Body of pancreas (tissue), 4 donors: ENCODE measurements at regions not wholly inside any gene's neighbourhood (a gene's known extent, or its start where the extent isn't known, plus 50 kb on each side); places are given as distances from the start of the nearest gene placed in this dataset.

Experiments
- POLR2A ChIP-seq, 3 donors: fragments of 450-650 bp; IDR thresholded peaks; one replicate each; pipeline ENCODE4 v1.6.1; 2016; ENCODE audit warnings: antibody characterized with exemption in 3 of 3, mild to moderate bottlenecking in 2 of 3
- TF ChIP-seq, protein P1 (sequence below), 7 experiments: fragments of 450-650 bp in 4 of 7; fragments of 200-600 bp in 3 of 7; sonication (generic) in 3 of 7; IDR thresholded peaks; one replicate each; pipeline ENCODE4 v1.5.1; 2016 to 2019; ENCODE audit warnings: antibody characterized with exemption in 7 of 7

DNA sequence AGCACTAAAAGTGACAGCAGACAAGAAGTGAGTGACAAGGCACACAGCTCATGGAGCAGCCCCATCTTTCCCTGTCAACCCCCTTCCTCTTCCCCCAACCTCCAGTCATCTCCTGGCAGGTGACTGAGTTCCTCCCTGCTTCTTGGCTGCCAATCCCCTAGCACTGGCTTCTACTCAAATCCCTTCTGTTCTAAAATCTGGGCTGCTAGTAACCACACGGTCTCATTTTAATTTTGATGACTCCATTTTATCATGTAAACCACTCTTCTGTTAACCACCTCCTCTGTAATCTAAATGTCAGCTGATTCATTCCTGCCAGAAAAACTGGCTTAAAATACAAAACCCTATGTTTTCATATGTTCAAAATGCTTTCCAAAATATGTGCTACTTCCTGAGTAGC, 419.8 kb upstream of the MON1B start:
- TF ChIP-seq, protein P1, sequence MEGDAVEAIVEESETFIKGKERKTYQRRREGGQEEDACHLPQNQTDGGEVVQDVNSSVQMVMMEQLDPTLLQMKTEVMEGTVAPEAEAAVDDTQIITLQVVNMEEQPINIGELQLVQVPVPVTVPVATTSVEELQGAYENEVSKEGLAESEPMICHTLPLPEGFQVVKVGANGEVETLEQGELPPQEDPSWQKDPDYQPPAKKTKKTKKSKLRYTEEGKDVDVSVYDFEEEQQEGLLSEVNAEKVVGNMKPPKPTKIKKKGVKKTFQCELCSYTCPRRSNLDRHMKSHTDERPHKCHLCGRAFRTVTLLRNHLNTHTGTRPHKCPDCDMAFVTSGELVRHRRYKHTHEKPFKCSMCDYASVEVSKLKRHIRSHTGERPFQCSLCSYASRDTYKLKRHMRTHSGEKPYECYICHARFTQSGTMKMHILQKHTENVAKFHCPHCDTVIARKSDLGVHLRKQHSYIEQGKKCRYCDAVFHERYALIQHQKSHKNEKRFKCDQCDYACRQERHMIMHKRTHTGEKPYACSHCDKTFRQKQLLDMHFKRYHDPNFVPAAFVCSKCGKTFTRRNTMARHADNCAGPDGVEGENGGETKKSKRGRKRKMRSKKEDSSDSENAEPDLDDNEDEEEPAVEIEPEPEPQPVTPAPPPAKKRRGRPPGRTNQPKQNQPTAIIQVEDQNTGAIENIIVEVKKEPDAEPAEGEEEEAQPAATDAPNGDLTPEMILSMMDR (IDR thresholded peaks at IDR 0.05), result no peak
- TF ChIP-seq POLR2A (IDR thresholded peaks at IDR 0.05), result no peak
